T47D (cell line): ENCODE measurements at regions not wholly inside any gene's neighbourhood (a gene's known extent, or its start where the extent isn't known, plus 50 kb on each side); places are given as distances from the start of the nearest gene placed in this dataset.

Source experiments
- DNase-seq, 2 experiments: peaks; one replicate each; pipeline versions ENCODE4 v3.0.0 to v3.0.0-alpha.2; 2011 to 2012; ENCODE audit warnings: low read depth in 1 of 2, low spot score in 1 of 2
- JUND ChIP-seq: IDR thresholded peaks from 2 replicates; pipeline ENCODE4 v1.6.1; 2012; ENCODE audit warnings: low read depth
- in situ Hi-C: cut with HindIII; loops from 2 replicates; pipeline ENCODE4 v1.10.0; 2016; ENCODE audit warnings: low sequenced_read_pairs, low pct_unique_long_range_greater_than_20kb

DNA sequence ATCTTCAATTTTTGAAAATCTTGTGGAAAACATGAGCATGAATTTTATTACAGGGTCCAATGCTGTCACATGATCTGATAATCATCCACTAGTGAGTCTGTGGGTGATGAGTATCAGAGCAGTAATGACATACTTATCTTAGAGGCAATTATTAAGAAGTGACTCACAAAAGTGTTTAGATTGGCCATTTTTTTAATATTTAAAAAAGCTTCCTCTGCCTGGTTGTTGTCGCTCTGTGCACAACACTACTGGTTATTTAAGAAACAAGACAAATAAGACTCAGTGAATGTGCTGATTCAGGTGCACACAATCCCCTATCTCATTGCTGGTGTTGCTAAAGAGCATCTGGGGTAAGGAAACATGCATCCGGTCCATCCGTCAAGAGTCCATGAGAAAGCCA, 665.8 kb upstream of the ZEB2 start:
- no peak for TF ChIP-seq JUND
- no peak for DNase-seq
- in situ Hi-C loops, result no loop called here

DNA sequence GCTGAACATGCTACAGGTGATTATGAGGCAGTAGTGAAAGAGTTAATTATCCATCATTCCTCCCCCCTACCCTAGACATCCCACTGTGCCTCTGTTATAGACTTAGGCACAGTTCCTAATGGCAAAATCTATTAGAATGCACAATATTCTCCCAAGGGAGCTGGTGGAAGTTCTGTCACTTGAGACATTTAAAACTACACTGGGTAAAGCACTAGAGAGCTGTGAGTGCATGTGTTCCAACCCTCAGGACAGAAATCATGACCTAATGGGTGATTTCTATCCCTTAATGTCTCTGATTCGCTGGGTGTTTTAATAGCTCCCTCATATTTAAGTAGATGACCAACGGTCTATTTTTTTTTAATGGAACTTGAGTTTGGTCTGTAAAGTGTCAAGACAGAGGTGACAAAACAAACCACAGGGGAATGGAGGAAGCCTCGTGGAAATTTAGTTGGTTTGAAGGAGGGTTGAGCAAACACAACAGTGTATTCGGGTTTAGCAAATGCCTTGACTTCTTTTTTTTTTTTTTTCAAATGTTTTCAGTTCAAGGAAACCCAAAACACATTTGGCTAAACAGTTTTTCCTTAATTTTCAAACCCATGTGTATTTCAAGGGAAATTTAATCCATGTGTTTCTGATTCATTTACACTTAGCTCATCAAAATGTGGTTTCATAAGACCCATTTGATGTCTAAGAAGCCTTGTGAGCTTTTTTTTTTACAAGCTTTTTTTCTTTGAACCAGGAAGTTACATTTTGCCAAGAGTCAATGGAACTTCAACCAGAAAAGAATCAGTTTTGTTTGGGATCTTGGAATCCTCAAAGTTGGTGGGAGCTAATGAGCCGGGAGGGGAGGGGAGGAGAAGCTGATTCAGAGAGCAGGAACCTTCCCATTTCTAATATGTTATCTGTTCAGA, 665.1 kb upstream of the ZEB2 start:
- no peak for DNase-seq
- TF ChIP-seq JUND, result no peak
- in situ Hi-C loops, result no loop called here

DNA sequence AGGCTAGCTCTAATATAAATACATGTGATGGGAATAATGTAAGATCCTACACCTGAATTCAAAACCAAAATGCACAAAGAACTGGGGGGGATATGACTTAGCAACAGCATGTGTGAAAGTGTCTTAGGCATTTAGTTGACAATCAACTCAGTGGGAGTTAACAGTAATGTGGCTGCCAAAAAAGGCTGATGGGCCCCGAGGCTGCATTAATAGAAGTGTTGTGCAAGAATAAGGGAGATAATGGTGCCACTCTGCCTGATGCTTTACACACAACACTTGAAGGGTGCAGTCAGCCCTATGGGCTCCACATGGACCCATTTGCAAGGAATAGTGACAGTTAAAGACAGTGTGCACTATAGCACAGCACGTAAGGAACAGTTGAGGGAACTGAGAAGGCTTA, 649.4 kb upstream of the ZEB2 start:
- TF ChIP-seq JUND, result no peak
- in situ Hi-C loops, result no loop called here
- no peak for DNase-seq

DNA sequence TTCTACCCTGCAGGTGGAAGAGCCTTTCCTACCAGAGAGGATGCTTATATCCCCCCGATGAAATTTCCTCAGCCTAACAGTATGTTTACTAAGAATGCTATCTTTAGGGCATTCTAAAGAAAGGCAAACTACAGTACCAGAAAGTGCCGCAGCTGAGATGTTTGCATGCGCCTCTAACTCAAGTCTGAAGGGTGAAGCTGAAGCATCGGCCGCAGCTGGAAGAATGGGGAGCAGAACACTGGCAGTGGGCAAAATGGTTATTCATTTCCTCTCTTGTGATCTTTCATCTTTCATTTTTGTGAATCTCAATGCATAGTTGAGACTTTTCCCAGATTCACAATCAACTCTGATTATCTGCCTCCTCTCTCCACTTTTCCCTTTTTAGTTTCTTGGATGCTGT, 648.2 kb upstream of the ZEB2 start:
- TF ChIP-seq JUND, result no peak
- in situ Hi-C loops, result no loop called here

DNA sequence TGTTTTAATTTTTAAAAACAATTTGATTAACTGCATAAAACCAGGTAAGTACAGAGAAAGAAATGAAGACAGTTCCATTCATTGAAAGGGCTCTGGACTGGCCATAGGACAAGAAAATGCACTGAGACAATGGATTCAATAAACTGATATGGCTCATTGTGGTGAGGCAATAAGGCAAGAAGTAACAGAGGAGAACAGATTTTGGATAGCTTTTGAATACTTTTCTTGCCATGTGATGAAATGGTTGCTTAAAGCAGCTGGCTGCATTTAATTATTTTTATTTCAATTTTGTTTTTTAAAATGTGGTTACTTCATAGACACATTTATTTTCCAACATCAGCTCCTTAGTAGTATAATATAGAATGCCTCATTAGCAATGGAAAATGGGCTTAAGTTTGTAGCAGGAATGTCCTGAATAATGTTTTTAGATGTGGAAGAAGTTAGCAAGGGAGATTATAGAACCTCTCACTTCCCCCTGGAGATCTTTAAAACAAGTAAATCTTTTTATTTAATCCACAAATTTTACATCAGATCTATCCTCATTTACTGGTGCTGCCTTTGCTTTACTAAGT, 646.9 kb upstream of the ZEB2 start:
- TF ChIP-seq JUND, result no peak
- no peak for DNase-seq
- in situ Hi-C loops, result no loop called here

More for the DNA sequence above, 648.2 kb upstream of the ZEB2 start:
- DNase-seq, result no peak

DNA sequence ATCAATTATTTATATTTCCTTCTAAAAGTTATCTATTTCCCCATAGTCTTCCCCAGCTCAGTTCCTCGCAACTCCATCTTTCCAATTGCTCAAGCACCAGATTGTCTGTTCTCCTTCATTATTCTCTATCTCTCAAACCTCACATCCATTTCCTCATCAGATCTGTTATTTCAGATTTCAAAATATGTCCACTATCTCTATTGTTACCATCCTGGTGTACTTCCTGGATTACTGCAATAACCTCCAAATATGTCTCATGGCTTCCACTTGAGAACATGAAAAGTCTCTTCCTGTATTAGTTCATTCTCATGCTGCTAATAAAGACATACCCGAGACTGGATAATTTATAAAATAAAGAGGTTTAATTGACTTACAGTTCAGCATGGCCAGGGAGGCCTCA, 641.7 kb upstream of the ZEB2 start:
- in situ Hi-C loops, result no loop called here
- DNase-seq, result no peak
- no peak for TF ChIP-seq JUND

DNA sequence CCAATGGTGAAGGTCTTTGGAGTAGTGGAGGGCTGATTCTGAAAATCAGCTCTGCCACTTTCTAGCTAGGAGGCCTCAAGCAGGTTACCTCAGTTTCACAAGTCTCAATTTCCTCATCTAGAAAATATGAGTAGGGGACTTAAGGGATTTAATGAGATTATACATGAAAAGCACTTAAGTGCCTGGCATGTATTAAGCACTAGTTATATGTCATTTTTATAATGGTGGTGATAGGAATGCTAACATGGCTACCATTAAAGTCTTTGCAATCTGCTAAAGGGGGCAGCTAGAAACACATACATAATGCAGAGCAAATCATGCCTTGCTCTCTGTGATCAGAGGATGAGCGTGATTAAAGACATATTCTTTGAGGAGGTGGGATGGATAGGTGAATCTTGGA, 640.9 kb upstream of the ZEB2 start:
- no peak for TF ChIP-seq JUND
- DNase-seq, result no peak
- in situ Hi-C loops, result no loop called here

DNA sequence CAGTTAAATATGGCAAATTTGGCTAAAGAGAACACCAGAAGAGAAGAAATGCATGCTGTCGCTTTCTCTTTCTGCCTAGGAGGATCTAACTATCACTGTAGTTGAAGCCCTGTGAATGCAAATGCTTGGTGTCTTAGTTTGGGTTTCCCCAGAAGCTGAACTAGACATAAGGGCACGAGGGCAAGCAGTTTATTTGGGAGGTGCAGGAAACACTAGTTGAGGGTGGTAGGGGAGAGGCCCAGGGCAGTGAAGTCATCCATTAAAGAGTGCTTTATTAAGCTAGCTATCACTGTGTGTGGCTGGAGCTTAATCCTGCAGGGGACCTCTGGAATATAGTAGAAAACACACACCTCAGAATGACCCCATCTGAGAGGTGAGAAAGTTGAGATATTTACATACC, 639.8 kb upstream of the ZEB2 start:
- no peak for DNase-seq
- in situ Hi-C loops, result no loop called here
- TF ChIP-seq JUND, result no peak

DNA sequence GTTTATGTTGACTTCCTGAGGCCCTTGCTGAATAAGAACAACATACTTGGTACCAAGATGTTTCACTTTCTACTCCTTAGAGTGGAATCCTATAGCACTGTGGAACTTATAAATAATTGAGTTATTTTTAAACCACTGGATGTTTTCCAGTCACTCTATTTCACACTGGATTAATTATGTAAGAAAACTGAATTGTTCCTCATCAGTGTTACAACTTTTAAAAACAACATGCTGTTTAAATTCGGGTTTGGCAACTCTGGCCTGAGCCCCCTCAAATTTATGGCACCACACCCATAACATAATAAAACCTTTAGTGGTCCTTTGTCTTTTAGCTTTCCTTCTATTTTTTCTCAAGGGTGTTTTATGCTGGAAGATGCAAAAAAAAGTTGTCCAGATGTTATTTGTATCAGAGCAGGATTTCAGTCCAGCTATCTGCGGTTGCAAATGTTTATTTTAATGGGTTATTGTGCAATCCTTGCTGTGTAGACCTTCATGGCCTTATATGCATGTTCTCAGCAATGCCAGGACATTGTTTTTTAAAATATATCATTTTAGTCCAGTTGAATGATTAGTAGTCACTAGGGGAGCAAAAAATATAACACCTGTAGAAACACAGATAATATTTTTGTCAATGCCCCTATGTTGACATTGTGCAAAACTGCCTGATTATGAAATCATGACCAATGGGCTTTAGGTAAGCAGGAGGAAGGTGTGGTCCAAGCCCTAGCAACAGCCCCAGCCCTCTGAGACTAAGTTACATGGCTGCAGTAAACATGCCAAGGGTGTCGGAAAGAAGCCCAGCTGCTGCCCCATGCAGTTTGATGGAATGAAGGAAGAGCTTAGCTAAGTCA, 638.0 kb upstream of the ZEB2 start:
- TF ChIP-seq JUND, result no peak
- in situ Hi-C loops, result no loop called here
- no peak for DNase-seq

DNA sequence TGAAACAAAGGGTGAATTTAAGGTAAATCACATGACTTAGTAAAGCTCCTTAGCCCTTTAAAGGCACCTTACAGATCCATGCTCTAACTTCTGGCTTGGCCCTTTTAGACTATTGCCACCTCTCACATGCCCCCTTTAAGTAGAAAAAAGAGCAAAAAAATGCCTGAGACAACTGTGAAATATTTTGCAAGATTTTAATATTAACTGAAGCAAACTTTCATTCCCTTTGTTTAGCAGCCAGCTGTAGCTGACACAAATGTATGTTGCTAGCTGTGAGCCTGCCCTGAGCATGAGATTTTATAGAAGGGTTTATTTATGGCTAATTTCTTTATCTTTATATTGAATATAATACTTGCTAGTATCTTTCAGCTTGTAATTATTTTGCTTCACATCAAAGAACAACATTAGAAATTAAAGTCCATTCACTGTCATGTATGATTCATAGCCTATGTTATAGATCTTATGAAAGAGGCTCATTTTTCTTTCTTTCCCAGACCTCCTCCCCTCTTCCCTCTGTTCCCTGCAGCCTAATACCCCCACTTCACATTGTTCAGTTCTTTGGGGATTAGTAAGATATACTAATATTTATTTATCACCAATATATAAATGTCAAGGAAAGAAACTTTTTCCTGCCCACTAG, 637.2 kb upstream of the ZEB2 start:
- no peak for DNase-seq
- no peak for TF ChIP-seq JUND
- in situ Hi-C loops, result no loop called here

DNA sequence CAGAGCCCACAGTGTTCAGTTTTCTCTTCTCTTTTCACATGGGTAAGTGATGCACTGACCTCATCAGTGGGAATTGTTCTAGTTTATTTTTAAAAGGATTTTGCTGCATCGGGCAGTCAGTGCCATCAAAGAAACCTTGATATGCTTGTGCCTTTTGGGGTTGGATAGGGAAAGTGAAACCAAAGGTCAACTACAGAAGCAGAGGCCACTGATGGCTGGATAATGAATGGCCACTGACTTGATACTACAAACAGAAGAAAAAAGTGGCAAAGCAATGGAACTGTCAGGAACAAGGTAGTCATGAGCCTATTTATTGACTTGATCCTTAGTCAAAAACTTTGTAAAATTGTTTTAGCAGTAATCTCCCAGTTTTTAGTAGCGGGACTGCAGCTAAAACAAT, 636.3 kb upstream of the ZEB2 start:
- DNase-seq, result no peak
- TF ChIP-seq JUND, result no peak
- in situ Hi-C loops, result no loop called here

DNA sequence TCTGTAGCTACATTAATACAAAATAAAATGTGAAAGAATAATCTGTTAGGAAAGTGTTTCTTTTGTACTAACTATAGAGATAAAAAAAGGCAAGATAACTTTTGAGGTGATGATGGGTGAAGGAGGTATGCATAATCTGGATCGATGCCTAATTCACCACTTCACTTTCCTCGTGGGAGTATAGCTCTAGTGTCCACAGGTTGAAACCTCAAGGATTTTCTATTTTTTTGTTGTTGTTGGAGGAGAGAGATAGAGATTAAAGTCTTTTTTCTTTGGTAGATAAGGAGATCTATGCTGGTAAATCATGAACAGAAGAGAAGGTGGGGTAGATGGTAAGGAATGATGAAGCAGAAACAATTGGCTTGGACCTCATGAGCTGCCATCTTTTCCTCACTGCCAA, 635.3 kb upstream of the ZEB2 start:
- DNase-seq, result no peak
- in situ Hi-C loops, result no loop called here
- no peak for TF ChIP-seq JUND
